KMS-11 (cell line): ENCODE measurements at regions not wholly inside any gene's neighbourhood (a gene's known extent, or its start where the extent isn't known, plus 50 kb on each side); places are given as distances from the start of the nearest gene placed in this dataset.

Experiments used
- H2AFZ ChIP-seq: fragments of 200-600 bp; sonication (generic); 2 replicates; pipeline ENCODE4 v1.6.1; 2016; ENCODE audit warnings: antibody characterized with exemption, mixed run types, low read depth
- H3K27ac ChIP-seq: fragments of 200-600 bp; sonication (generic); 2 replicates; pipeline ENCODE4 v1.6.1; 2016; ENCODE audit warnings: mild to moderate bottlenecking, mixed run types
- H3K27me3 ChIP-seq: fragments of 200-600 bp; sonication (generic); 2 replicates; pipeline ENCODE4 v1.6.1; 2017; ENCODE audit warnings: mild to moderate bottlenecking, low read depth, mixed run types, moderate library complexity; ENCODE audit not compliant: insufficient read depth
- H3K36me3 ChIP-seq: fragments of 200-600 bp; sonication (generic); 2 replicates; pipeline ENCODE4 v1.6.1; 2017; ENCODE audit warnings: mild to moderate bottlenecking, mixed run types; ENCODE audit not compliant: insufficient read depth
- H3K4me1 ChIP-seq: fragments of 200-600 bp; sonication (generic); 2 replicates; pipeline ENCODE4 v1.6.1; 2016; ENCODE audit warnings: mild to moderate bottlenecking, low read depth, mixed run types; ENCODE audit not compliant: poor library complexity, severe bottlenecking
- H3K4me2 ChIP-seq: fragments of 200-600 bp; sonication (generic); 2 replicates; pipeline ENCODE4 v1.7.0; 2016; ENCODE audit warnings: mild to moderate bottlenecking, mixed run types
- H3K4me3 ChIP-seq: fragments of 200-600 bp; sonication (generic); IDR thresholded peaks from 2 replicates; pipeline ENCODE4 v1.6.1; 2017; ENCODE audit warnings: low read depth, low read length, mixed read lengths; ENCODE audit not compliant: insufficient read depth
- H3K79me2 ChIP-seq: fragments of 200-600 bp; sonication (generic); 2 replicates; pipeline ENCODE4 v1.6.1; 2016; ENCODE audit warnings: low read depth, mixed run types; ENCODE audit not compliant: insufficient read depth
- H3K9ac ChIP-seq: fragments of 200-600 bp; sonication (generic); 2 replicates; pipeline ENCODE4 v1.6.1; 2016; ENCODE audit warnings: mild to moderate bottlenecking, mixed run types
- H4K20me1 ChIP-seq: fragments of 200-600 bp; sonication (generic); 2 replicates; pipeline ENCODE4 v1.6.1; 2016; ENCODE audit warnings: mild to moderate bottlenecking, mixed run types; ENCODE audit not compliant: insufficient read depth
- TF ChIP-seq, protein P1 (sequence below): fragments of 200-600 bp; sonication (generic); conservative IDR thresholded peaks from 2 replicates; pipeline ENCODE4 v1.6.1; 2017; ENCODE audit warnings: low read depth, mild to moderate bottlenecking, antibody characterized with exemption, low read length, moderate library complexity, mixed read lengths

DNA sequence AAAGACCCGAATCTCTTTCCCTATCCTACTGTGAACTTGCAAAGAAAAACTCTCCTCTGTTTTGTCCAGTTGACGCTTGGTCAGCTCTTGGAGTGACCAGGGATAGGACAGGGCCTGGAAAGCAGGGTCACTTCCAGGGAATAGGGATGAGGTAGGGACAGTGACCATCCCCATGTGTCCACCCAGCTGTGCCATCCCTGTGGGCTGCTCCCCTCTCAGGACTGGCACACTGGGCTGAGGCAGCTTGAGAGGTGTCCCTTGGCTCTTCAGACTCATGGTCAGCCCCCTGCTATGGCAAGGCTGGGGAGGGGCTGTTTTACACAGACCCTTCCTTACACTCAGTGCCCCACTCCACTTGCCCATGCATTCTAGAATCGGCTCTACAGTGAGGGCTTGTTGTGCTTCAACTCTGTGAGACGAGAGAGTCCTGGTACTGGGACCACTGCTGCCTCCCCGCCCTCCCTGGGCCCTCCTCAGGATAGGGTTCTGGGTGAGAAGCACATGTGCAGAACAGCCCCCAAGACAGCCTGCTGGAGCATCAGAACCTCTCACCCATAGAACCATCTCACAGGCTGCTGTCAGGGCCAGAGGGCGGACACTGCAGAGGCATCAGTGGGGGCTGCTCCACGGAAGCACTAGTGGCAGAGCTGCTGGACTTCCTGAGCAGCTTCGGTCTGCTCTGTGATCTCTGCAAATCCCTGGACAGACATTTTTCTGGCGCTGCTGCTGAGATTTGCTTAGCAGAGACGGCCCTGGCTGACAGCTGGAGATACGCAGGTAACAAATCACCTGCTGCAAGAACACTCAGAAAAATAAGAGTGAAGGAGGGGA, 202.8 kb upstream of the CXCL12 start:
- TF ChIP-seq, protein P1, sequence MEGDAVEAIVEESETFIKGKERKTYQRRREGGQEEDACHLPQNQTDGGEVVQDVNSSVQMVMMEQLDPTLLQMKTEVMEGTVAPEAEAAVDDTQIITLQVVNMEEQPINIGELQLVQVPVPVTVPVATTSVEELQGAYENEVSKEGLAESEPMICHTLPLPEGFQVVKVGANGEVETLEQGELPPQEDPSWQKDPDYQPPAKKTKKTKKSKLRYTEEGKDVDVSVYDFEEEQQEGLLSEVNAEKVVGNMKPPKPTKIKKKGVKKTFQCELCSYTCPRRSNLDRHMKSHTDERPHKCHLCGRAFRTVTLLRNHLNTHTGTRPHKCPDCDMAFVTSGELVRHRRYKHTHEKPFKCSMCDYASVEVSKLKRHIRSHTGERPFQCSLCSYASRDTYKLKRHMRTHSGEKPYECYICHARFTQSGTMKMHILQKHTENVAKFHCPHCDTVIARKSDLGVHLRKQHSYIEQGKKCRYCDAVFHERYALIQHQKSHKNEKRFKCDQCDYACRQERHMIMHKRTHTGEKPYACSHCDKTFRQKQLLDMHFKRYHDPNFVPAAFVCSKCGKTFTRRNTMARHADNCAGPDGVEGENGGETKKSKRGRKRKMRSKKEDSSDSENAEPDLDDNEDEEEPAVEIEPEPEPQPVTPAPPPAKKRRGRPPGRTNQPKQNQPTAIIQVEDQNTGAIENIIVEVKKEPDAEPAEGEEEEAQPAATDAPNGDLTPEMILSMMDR = no peak
- no peaks in the 10 kb centered on the region for H3K4me1 ChIP-seq
- no peaks in the 10 kb centered on the region for H3K79me2 ChIP-seq
- no peaks in the 10 kb centered on the region for H4K20me1 ChIP-seq
- no peaks in the 10 kb centered on the region for H3K36me3 ChIP-seq
- H3K9ac ChIP-seq = no peak overlapping the region
- H3K27me3 ChIP-seq = no peaks in the 10 kb centered on the region
- no peak overlapping the region for H3K27ac ChIP-seq
- H3K4me2 ChIP-seq = no peak overlapping the region
- no peak overlapping the region for H2AFZ ChIP-seq
- H3K4me3 ChIP-seq = no peak overlapping the region

DNA sequence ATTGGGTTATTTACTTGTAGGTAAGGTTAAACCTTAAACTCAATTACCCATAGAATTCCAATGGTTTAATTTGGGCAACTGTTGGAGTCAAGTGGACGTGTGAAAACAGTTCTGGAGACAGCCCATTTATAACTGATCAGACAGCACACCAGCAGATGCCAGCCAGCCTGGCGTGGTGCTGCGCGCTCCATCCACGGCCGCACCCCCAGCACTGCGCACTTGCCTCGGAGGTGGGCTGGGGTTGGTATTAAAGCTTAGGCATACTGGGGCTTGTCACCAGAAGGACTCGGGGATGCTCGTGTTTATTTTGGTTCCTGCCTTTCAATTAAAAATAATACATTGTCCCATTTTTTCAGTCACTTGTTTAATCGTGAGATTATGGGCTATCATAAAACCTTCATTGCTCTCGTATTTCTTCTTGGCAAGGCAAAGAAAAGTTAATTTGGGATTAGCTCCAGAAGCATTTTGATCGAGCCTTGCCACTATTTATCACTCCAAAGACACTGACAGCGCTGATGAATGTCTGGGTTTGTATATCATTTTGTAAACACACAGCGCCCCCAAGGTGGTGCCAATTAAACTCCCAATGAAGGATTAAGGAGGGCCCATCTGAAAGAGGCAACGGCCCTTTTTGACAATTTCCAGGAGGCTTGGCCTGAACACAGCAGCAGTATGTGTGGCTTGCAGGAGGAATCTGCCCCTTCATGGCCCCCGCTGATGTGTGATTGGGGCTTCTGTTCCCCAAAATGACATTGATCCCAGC, 204.5 kb upstream of the CXCL12 start:
- Histone ChIP-seq H2AFZ (no peak overlapping the region), H3K36me3 (no peaks in the 10 kb centered on the region), H3K79me2 (no peaks in the 10 kb centered on the region), H4K20me1 (no peaks in the 10 kb centered on the region), H3K27ac (no peak overlapping the region), H3K4me2 (no peak overlapping the region), H3K4me3 (no peak overlapping the region), H3K4me1 (no peaks in the 10 kb centered on the region), H3K27me3 (no peaks in the 10 kb centered on the region), H3K9ac (no peak overlapping the region)
- TF ChIP-seq, protein P1 = no peak

GRCh38 chr10:44589944-44590449, 205.1 kb upstream of the CXCL12 start:
- H3K27ac ChIP-seq = no peak overlapping the region
- H2AFZ ChIP-seq = no peak overlapping the region
- H3K79me2 ChIP-seq = no peaks in the 10 kb centered on the region
- H3K4me2 ChIP-seq = no peak overlapping the region
- no peaks in the 10 kb centered on the region for H3K4me1 ChIP-seq
- H3K9ac ChIP-seq = no peak overlapping the region
- TF ChIP-seq, protein P1 = no peak
- no peaks in the 10 kb centered on the region for H3K36me3 ChIP-seq
- no peaks in the 10 kb centered on the region for H4K20me1 ChIP-seq
- no peak overlapping the region for H3K4me3 ChIP-seq
- H3K27me3 ChIP-seq = no peaks in the 10 kb centered on the region

GRCh38 chr10:44591911-44592310, 207.0 kb upstream of the CXCL12 start:
- Histone ChIP-seq H3K79me2 (no peaks in the 10 kb centered on the region), H3K36me3 (no peaks in the 10 kb centered on the region), H3K4me1 (no peaks in the 10 kb centered on the region), H3K4me3 (no peak overlapping the region), H3K4me2 (no peak overlapping the region), H2AFZ (no peak overlapping the region), H3K9ac (no peak overlapping the region), H3K27me3 (no peaks in the 10 kb centered on the region), H4K20me1 (no peaks in the 10 kb centered on the region), H3K27ac (no peak overlapping the region)
- TF ChIP-seq, protein P1 = no peak
